GM23338 (cell line): ENCODE measurements at regions not wholly inside any gene's neighbourhood (a gene's known extent, or its start where the extent isn't known, plus 50 kb on each side); places are given as distances from the start of the nearest gene placed in this dataset.

ENCODE experiments used
- ATAC-seq: fragments of 200-7000 bp; cut with Tn5 transposase; 3 replicates; pipeline ENCODE4 v1.9.1; 2020
- DNase-seq: peaks from one replicate; pipeline ENCODE4 v3.0.0-alpha.2; 2015; ENCODE audit warnings: low spot score
- H2AFZ ChIP-seq: fragments of 200-600 bp; sonication (generic); 2 replicates; pipeline ENCODE4 v1.8.0; 2016; ENCODE audit warnings: antibody characterized with exemption, mild to moderate bottlenecking, moderate library complexity
- H3F3A ChIP-seq: fragments of 200-600 bp; sonication (generic); replicated peaks from 2 replicates; pipeline ENCODE4 v1.8.0; 2017; ENCODE audit warnings: antibody characterized with exemption, mixed run types, low read depth
- H3K27ac ChIP-seq: fragments of 200-600 bp; sonication (generic); 2 replicates; pipeline ENCODE4 v1.6.1; 2016; ENCODE audit warnings: low read depth
- H3K27me3 ChIP-seq: fragments of 200-600 bp; sonication (generic); 2 replicates; pipeline ENCODE4 v1.8.0; 2016; ENCODE audit warnings: mild to moderate bottlenecking, mixed run types, moderate library complexity; ENCODE audit not compliant: insufficient read depth
- H3K36me3 ChIP-seq: fragments of 200-600 bp; sonication (generic); 2 replicates; pipeline ENCODE4 v1.8.0; 2016; ENCODE audit warnings: mild to moderate bottlenecking; ENCODE audit not compliant: insufficient read depth
- H3K4me1 ChIP-seq: fragments of 200-600 bp; sonication (generic); 2 replicates; pipeline ENCODE4 v1.8.0; 2016; ENCODE audit warnings: mild to moderate bottlenecking, moderate library complexity; ENCODE audit not compliant: insufficient read depth
- H3K4me2 ChIP-seq: fragments of 200-600 bp; sonication (generic); 2 replicates; pipeline ENCODE4 v1.7.1; 2017; ENCODE audit warnings: mixed run types
- H3K4me3 ChIP-seq: fragments of 200-600 bp; sonication (generic); 2 replicates; pipeline ENCODE4 v1.6.1; 2016; ENCODE audit warnings: mixed run types
- H3K79me2 ChIP-seq: fragments of 200-600 bp; sonication (generic); replicated peaks from 2 replicates; pipeline ENCODE4 v1.8.0; 2017; ENCODE audit warnings: mild to moderate bottlenecking; ENCODE audit not compliant: insufficient read depth
- H3K9me2 ChIP-seq: fragments of 200-600 bp; sonication (generic); 2 replicates; pipeline ENCODE4 v1.8.0; 2017; ENCODE audit not compliant: insufficient read depth
- H4K20me1 ChIP-seq: fragments of 200-600 bp; sonication (generic); replicated peaks from 2 replicates; pipeline ENCODE4 v1.8.0; 2017; ENCODE audit warnings: mild to moderate bottlenecking; ENCODE audit not compliant: insufficient read depth
- H3K27ac Mint-ChIP-seq: 2 replicates; pipeline ENCODE4 v1.8.0; 2020; ENCODE audit warnings: inconsistent platforms, mild to moderate bottlenecking, moderate library complexity, mixed read lengths
- H3K27me3 Mint-ChIP-seq: 3 replicates; pipeline ENCODE4 v1.8.0; 2022; ENCODE audit warnings: low read depth, mild to moderate bottlenecking, moderate library complexity, mixed read lengths, inconsistent platforms; ENCODE audit not compliant: insufficient read depth, poor library complexity
- H3K36me3 Mint-ChIP-seq: 3 replicates; pipeline ENCODE4 v1.8.0; 2021; ENCODE audit warnings: low read depth, mild to moderate bottlenecking, inconsistent platforms, moderate library complexity, mixed read lengths
- H3K4me1 Mint-ChIP-seq: 3 replicates; pipeline ENCODE4 v1.8.0; 2020; ENCODE audit warnings: mild to moderate bottlenecking, inconsistent platforms, mixed read lengths
- H3K4me3 Mint-ChIP-seq: 3 replicates; pipeline ENCODE4 v1.8.0; 2021; ENCODE audit warnings: moderate library complexity, mild to moderate bottlenecking, inconsistent platforms, mixed read lengths
- H3K9me3 Mint-ChIP-seq: 3 replicates; pipeline ENCODE4 v1.8.0; 2020; ENCODE audit warnings: moderate library complexity, mild to moderate bottlenecking, inconsistent platforms, mixed read lengths
- CREB1 ChIP-seq: fragments of 250-450 bp; sonication (Bioruptor Pico); IDR thresholded peaks from 2 replicates; pipeline ENCODE4 v1.5.0; 2020; ENCODE audit warnings: low read depth, mild to moderate bottlenecking, moderate library complexity
- CTCF ChIP-seq, 2 experiments: fragments of 200-600 bp in 1 of 2; sonication (generic) in 1 of 2; conservative IDR thresholded peaks; 2 replicates each; pipeline versions ENCODE4 v1.5.1 to v1.6.1; 2016 to 2017; ENCODE audit warnings: antibody characterized with exemption in 2 of 2, low read depth in 2 of 2, mild to moderate bottlenecking in 2 of 2, moderate library complexity in 1 of 2
- ETS1 ChIP-seq: IDR thresholded peaks from 2 replicates; pipeline ENCODE4 v1.6.1; 2016; ENCODE audit warnings: antibody characterized with exemption
- EZH2 ChIP-seq: fragments of 200-600 bp; sonication (generic); IDR thresholded peaks from one replicate; pipeline ENCODE4 v1.8.0; 2017; ENCODE audit warnings: antibody characterized with exemption, mild to moderate bottlenecking, low read depth; ENCODE audit not compliant: unreplicated experiment
- EZH2phosphoT487 ChIP-seq: fragments of 200-600 bp; sonication (generic); IDR thresholded peaks from one replicate; pipeline ENCODE4 v1.8.1; 2018; ENCODE audit warnings: antibody characterized with exemption; ENCODE audit not compliant: unreplicated experiment
- JUNB ChIP-seq: IDR thresholded peaks from one replicate; pipeline ENCODE4 v1.6.1; 2016; ENCODE audit warnings: antibody characterized with exemption; ENCODE audit not compliant: unreplicated experiment
- NANOG ChIP-seq: IDR thresholded peaks from 2 replicates; pipeline ENCODE4 v1.6.1; 2016; ENCODE audit warnings: antibody characterized with exemption, borderline replicate concordance
- POLR2AphosphoS5 ChIP-seq: IDR thresholded peaks from 2 replicates; pipeline ENCODE4 v1.6.1; 2016; ENCODE audit warnings: antibody characterized with exemption, low read depth
- REST ChIP-seq: IDR thresholded peaks from one replicate; pipeline ENCODE4 v1.6.1; 2018; ENCODE audit warnings: antibody characterized with exemption; ENCODE audit not compliant: unreplicated experiment
- STAT1 ChIP-seq: IDR thresholded peaks from one replicate; pipeline ENCODE4 v1.6.1; 2016; ENCODE audit warnings: antibody characterized with exemption; ENCODE audit not compliant: unreplicated experiment
- ZNF114 ChIP-seq: fragments of 250-450 bp; sonication (Bioruptor Pico); IDR thresholded peaks from 2 replicates; pipeline ENCODE4 v1.5.0; 2020; ENCODE audit warnings: mild to moderate bottlenecking, moderate library complexity

GRCh38 chr16:85344502-85345128 is 232.3 kb upstream of the CIBAR2 start:
- peaks cover 15% of the 10 kb centered on the region for H3K4me1 Mint-ChIP-seq
- TF ChIP-seq CREB1 (CRISPR knock-in tag), result no peak
- no peaks in the 10 kb centered on the region; the same call in 2 of the 3 replicates for H3K36me3 Mint-ChIP-seq
- peaks cover 2% of the 10 kb centered on the region; the same call in 1 of the 3 replicates for H3K9me3 Mint-ChIP-seq
- H3K4me3 Mint-ChIP-seq, result no peak overlapping the region
- no peak for DNase-seq
- H3K4me3 ChIP-seq, result no peak overlapping the region
- H3K27ac ChIP-seq, result no peak overlapping the region
- H3K9me2 ChIP-seq, result peaks cover 3% of the 10 kb centered on the region; the same call in 1 of the 2 replicates
- no peaks in the 10 kb centered on the region for H3K4me1 ChIP-seq
- H3F3A ChIP-seq, result 0 out of 2 replicates have a peak, but pooled peaks cover 3% of the 10 kb centered on the region
- no peak overlapping the region for H3K27ac Mint-ChIP-seq
- no peak overlapping the region for H3K4me2 ChIP-seq
- H2AFZ ChIP-seq, result no peak overlapping the region
- no peaks in the 10 kb centered on the region for H3K36me3 ChIP-seq
- 0 out of 2 replicates have a peak, but pooled peaks cover 2% of the 10 kb centered on the region for H3K79me2 ChIP-seq
- ATAC-seq, result no peak
- H4K20me1 ChIP-seq, result 0 out of 2 replicates have a peak, but pooled peaks cover 4% of the 10 kb centered on the region
- H3K27me3 Mint-ChIP-seq, result peaks cover 4% of the 10 kb centered on the region
- H3K27me3 ChIP-seq, result no peaks in the 10 kb centered on the region

GRCh38 chr16:85345129-85345639 is 232.9 kb upstream of the CIBAR2 start:
- H3F3A ChIP-seq, result 0 out of 2 replicates have a peak, but pooled peaks cover 3% of the 10 kb centered on the region
- H3K27ac ChIP-seq, result no peak overlapping the region
- H3K36me3 Mint-ChIP-seq, result no peaks in the 10 kb centered on the region; the same call in 2 of the 3 replicates
- no peak overlapping the region for H3K27ac Mint-ChIP-seq
- peaks cover 3% of the 10 kb centered on the region; the same call in 1 of the 2 replicates for H3K9me2 ChIP-seq
- no peaks in the 10 kb centered on the region for H3K36me3 ChIP-seq
- TF ChIP-seq EZH2phosphoT487 (no peak), ZNF114 (CRISPR knock-in tag) (no peak), POLR2AphosphoS5 (no peak), CTCF (conservative IDR thresholded peaks at IDR 0.05; ENCODE audit: low read depth in 2 of 2) (no peak), REST (no peak), ETS1 (no peak), NANOG (no peak), STAT1 (no peak), EZH2 (no peak), CREB1 (CRISPR knock-in tag) (no peak), JUNB (no peak)
- 0 out of 2 replicates have a peak, but pooled peaks cover 2% of the 10 kb centered on the region for H3K79me2 ChIP-seq
- H3K4me3 ChIP-seq, result no peak overlapping the region
- ATAC-seq, result no peak
- peaks cover 5% of the 10 kb centered on the region for H3K27me3 Mint-ChIP-seq
- H3K4me3 Mint-ChIP-seq, result no peak overlapping the region
- peaks cover 2% of the 10 kb centered on the region; the same call in 1 of the 3 replicates for H3K9me3 Mint-ChIP-seq
- peaks cover 17% of the 10 kb centered on the region for H3K4me1 Mint-ChIP-seq
- H2AFZ ChIP-seq, result no peak overlapping the region
- no peaks in the 10 kb centered on the region for H3K4me1 ChIP-seq
- H3K4me2 ChIP-seq, result no peak overlapping the region
- no peaks in the 10 kb centered on the region for H3K27me3 ChIP-seq
- no peak for DNase-seq
- 0 out of 2 replicates have a peak, but pooled peaks cover 4% of the 10 kb centered on the region for H4K20me1 ChIP-seq
